ENCODE measurements at regions not wholly inside any gene's neighbourhood (a gene's known extent, or its start where the extent isn't known, plus 50 kb on each side); places are given as distances from the start of the nearest gene placed in this dataset.

DNA sequence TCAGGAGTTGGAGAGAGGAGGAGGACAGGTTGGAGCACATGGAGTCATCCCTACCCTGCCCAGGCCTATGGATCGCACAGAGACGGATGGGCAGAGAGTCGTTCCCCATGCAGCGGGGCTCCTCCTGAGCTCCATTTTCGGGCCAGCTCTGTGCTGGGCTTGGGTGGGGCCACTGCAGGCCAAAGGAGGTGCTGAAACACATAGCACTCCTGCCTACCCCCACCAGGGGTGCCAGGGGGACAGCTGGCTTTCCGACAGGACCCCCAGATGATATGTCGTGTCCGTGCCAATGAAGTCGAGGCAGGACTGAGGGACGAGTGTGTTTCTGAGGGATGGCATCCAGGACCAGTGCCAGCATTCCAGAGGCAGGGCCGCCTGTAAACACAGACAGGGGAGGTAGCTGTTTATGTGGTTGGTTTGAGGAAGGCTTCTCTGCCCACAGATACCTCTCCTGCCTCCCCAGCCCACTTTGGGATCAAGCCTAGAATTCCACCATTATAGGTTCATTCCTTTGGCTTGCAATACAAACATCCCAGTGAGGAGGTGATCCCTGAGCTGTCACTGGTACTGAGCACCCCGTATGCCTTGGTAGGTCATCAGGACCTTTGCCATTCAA lies 116.6 kb downstream of the GLI2 start:
- DNase-seq, result no peak

DNA sequence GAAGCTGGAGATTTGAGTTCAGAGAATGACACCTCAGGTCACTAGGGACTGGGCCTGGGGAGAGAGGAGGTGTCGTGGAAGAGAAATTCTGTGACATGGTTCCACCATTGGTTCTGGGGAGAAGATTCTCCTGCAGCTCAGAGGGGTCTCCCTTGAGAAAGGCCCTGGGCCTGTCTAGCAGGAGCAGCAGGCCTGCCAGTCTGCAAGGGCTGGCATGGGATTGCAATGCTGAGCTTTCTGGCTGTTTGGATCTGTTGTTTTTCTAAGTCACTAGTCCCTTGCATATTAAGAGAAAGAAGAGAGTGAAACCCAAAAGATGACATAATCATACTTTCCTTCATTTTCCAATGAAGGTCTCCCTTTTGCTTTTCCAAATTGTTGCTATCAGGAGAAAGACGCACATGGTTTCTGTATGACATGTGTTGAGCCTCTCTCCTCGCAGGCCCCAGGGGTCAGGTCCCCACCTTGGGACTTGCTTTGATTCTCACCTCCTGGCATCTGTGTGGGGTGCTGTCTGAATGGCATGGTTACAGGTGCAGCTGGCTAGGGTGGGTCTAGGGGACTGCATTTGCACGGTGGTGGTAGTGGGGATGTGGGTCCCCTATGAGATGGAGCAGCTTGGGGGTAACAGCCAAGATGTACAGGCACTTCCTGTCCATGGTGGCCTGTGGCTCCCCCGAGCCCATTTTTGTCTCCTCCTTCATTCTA lies 117.8 kb downstream of the GLI2 start:
- DNase-seq, result no peak

DNA sequence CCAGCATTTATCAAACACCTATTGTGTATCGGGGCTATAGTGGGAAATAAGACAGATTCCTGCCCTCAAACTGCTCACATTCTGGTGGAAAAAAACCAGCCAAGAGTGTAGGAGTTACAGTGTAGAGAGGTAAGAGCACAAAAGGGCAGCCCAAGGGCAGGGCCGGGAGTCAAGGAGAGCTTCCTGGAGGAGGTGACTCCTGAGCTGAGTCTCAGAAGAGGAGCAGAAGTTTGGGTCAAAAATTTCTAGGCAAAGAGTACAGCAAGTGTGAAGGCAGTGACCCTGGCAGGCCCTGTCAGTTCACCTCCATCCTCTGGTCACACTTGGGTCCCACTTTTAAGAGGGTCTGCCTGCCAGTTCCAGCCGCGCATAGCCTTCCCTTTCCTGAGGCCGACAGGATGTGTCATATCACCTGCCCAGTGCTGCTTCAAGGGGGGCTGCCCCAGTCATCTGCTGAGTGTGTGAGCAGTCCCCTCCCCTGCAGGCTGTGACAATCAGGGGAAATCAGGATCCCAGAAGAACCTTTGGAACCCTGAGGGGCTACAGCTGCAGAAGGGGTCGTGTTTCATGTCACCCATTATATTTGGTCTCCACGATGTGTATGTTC lies 118.4 kb downstream of the GLI2 start:
- no peak for DNase-seq

DNA sequence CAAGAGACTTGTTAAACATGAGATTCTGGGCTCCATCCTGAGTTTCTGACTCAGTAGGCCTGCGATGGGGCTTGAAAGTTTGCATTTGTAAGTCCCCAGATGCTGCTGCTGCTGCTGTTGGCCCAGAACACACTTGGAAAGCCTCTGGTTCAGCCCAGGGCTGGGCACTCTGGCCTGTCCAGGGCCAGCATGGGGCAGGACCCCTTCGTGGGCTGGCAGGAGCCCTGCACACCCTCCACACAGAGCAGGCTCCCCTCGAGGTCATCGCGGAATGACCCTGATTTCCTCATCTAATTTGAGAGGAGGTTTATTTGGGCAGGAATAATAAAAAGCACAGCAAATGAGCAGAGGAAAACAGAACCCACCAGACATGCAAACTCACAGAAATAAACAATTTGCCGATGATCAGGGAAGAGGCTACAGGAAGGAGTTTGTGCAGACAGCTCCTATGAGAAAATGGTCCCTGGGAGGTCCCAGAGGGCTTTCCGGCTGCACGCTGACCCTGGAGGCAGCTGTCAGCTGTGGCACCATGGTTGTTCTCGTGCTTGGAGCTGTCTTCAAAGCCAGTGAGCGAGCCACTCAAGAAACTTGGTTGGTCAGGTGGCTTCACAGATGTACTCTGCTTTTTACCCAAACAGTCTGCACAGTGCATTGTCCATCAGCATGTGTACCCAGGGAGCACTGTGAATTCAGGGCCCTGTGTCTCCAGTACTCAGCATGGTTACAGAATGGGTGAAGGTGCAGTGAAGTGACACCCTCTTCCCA lies 119.3 kb downstream of the GLI2 start:
- no peak for DNase-seq

DNA sequence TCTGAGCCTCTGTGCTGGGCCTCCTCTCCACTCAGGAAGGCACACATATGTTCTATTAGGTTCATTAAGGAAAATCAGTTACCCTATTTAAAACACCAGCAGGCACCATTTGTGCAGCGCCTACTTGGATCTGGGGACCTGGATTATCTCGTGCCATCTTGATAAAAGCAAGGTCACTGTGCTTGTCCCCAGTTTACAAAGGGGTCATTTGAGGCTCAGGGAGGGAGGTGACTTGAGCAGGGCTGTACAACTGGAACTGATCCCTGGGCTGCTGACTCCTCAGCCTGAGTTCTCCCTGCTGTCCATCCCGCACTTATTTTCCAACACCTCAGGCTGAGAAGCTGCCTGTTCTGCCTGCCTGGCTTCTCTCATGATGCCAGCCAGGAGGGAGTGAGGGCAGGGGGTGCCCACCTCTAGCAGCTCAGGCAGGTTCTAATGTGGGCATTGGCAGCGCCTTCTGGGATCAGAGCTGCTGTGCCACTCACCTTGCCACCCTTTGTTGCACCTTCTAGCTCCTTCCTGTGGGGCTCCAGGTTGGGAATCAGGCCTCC lies 120.3 kb downstream of the GLI2 start:
- no peak for DNase-seq

DNA sequence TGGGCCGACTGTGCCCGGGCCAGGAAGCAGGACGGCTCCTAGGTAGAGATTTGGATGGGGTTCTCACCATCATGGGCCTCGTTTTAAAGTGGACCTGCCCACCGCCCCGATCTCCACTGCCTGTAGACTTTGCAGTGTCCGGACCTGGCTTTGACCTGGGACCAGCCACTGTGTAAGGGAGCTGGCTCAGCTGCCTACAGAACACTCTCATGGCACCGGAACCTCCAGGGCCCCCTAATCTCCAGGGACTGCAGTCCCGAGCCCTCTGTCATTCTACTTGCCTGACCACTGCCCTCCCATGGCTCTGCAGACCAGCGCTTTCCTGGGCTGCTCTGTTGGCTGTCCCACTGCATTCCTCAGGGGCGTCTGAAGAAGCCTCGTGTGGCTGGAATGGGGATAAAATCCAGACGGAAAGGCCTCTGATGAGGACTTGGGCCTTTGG lies 120.8 kb downstream of the GLI2 start:
- peak; percentile 26 for DNase-seq

DNA sequence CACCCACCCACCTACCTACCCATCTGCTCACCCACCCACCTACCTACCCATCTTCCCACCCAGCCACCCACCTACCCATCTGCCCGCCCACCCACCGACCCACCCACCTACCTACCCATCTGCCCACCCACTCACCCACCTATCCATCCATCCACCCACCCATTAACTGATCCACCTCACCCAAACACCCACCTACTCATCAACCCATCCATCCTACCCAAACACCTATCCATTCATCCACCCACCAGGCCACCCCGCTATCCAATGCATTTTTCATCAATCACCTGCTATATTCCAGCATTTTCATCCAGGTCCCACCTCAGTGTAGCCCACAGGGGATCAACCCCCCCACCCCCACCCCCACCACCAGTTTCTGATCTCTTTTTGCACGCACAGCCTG lies 121.8 kb downstream of the GLI2 start:
- no peak for DNase-seq

DNA sequence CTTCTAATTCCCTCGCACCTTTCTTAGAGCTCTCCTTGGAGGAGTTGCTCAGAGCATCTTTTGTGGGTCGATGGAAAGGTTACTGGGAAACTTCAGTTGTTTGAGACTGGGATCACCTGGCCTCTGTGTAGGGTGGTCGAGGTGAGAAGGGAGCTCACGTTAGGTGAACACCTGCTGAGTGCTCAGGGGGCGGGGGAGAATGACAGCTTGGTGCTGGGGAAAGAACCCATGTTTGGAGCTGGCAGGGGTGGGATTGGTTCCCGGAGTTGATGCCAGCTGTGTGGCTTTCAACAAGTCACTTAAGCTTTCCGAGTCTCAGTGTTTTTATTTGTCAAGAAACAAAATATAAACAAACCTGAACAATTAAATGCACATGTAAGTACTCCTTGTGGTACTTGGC lies 122.3 kb downstream of the GLI2 start:
- no peak for DNase-seq

DNA sequence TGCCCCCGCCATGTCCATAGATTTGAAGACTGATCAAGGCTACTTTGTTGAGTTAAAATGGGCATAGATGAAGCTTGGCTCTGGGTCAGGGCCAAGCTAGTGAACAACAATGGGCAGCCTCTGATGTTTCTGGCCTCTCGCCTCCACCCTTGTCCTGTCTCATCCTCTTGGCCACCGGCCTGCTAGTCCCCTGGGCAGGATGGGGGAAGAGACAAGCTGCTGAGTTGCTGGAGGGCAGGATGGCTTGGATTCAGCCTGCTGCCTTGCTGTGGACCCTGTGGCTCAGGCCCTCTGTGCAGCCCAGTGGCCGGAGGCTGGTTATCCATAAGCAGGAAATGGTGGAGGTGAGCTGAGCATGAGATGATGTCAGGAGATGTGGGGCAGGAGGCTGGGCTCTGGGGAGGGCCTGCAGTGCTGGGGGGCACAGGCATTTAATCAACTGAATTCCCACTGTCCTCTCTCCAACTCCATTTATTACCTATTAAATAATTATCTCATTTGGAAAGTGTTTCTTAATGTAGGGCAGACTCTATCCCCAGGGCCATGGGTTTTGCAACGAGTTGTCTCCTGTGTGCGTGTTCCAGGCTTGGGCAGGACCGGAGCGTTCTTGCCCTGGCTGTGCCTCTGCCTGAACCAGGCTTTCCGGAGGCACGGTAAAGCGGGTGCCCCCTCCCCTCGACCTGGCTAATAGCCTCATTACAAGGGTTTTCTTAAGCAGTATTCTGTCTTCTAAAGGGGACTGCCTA lies 122.9 kb downstream of the GLI2 start:
- no peak for DNase-seq

DNA sequence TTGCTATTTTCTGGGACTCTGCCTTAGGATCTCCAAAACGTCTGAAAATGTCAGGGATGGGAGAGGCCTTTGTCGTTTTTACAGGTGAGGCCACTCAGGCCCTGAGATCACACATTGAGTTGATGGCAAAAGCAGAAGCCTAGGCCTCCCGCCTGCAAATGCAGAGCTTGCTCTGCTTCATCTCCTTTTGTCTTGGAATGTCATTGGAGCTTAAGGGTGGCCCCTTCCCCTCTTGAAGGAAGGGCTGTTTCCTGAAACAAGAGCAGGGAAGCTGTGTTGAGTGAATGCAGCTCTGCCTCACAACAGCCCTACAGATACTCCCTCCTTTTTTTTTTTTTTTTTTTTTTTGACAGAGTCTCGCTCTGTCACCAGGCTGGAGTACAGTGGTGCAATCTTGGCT lies 123.5 kb downstream of the GLI2 start:
- DNase-seq, result peak; percentile 71

DNA sequence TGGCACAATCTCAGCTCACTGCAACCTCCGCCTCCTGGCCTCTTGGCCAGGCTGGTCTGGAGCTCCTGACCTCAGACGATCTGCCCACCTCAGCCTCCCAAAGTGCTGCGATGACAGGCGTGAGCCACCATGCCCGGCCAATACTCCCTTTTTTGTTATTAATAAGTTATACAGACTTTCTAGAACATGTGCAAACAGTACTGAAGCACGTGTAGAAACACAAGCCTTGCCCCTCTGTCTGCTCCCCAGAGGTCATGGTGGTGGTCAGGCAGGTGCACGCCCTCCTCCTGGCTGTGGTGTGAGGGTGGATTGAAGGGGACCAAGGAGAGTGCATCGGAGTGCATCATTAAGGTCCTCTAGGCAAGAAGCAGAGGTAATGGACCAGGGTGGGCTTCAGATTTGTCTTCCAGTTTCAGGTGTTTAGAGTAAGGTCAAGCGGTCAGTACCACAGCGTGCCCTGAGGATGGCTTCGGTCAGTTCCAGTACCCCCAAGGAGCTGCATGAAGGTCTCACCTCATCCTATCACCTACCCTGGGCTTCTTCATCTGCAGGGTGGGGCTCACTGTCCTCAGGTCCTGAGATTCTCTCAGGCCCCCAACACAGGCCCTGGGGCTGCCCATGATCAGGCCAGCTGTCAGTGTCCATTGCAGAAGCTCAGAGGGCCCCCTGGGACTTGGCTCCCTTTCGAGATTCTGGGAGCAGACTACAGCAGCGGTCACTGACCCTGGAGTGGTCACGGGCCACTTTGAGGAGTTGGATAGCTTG lies 124.3 kb downstream of the GLI2 start:
- no peak for DNase-seq

DNA sequence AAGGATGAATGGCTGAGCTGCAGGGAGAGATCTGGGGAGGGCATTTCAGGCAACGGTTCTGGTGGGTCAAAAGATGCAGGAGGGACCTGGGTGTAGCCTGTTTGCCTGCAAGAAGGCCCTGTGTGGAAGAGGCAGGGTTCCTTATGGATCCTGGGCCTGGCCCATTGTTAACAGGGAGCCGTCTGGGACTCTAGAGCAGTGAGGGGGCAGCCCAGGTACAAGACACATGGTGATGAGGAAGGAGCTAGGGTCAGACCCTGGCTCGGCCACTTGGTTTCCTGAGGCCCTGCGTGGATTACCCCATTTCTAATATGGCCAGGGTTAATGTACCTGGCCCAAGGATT lies 124.9 kb downstream of the GLI2 start:
- no peak for DNase-seq

DNA sequence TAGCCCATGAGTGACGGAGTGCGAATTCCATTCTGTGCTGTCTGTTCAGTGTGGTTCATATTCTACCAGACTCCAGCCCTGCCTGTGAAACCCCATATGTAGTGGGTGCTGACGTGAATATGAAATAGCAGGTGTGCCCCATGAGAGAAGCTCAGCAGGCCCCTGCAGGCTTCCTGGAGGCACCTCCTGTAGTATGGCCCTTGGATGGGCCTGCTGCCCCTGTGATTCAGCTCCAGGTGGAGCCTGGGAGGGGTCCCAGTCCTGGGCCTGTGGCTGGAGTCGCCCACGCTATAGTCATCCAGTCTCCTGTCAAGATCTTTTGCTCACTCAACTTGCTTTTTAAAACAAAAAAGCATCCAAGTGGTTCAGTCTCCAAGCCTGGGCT lies 125.5 kb downstream of the GLI2 start:
- no peak for DNase-seq

DNA sequence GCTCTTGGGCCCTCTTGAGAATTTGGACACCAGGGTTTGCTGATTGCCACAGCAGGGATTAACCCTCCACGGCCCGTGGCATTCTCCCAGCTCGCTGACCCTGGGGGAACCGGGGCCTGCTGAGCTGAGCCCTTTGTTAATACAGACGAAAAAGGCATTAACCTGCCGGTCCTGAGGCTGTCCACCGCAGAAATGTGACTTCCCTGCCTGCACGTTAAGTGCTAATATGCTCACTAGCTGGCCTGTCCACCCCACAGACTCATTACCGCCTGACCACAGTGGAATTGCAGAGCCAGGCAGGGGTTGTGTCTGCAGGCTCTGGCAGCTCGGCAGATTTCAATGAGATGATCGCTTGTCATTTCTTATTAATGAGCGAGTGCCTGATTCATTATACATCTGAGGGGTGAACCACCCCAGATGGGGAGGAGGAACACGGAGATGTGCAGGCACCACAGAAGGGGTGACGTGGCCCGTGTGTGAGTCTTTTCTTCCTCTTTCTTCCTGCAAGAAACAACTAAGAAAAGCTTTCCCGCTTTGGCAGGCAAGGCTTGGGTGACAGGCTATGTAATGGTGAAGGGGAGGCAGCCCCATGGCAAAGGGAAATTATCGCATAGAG lies 126.0 kb downstream of the GLI2 start:
- DNase-seq, result no peak

DNA sequence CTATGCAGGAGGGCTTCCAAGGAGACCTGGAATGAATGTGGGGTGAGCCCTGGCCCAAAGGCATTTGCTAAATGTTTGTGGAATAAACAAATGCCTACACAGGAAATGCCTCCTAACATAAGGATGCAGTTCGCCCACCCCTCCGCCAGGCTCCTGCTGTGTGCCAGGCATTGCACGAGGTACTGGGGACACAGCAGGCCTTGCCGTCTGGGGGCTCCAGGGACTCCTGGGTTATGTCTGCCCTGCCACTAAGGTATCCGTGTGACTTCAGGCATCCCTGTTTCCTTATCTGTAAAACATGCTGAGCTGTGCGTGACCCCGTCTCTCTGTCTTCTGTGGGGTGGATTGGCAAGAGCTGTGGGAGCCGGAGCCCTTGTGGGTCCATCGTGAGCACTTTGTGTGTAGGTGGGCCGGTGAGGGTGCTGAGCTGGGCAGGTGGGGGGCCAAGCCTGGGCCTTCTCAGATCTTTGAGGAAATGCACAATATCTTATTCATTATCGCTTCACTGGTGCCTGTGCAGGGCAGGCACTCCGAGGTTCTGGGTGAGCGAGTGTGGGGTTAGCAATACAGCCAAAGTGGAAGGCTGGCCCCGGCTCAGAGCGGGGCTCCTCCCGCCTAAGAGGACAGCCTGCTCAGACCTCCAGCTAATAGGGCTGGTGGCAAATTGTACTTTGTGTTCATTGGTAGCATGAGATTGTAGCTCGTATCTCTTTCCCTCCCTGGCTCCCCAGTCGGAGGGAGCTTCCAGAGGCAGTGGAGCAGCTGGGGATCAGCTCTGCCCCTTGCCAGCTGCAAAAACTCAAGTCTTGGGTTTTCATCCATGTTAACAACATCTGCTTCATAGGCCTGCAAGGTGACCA lies 126.8 kb downstream of the GLI2 start:
- peak; percentile 62 for DNase-seq

DNA sequence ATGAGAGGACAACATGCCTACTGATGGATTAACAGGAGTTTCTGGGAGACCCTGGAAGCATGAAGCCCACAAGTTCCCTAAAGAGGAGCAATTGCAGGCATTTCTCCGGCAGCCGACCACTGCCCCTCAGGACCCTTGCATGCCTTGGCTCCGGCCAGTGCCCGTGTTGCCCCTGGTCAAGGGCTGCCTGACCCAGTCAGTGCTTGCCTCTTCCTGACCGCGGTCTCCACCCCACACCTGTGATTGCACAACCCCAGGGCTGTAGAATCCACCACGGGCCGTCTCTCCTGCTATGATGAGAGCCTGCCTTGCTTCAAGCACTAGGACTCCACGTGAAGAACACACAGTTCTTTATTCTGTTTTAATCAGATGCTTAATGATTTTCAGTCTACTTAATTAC lies 127.5 kb downstream of the GLI2 start:
- no peak for DNase-seq

DNA sequence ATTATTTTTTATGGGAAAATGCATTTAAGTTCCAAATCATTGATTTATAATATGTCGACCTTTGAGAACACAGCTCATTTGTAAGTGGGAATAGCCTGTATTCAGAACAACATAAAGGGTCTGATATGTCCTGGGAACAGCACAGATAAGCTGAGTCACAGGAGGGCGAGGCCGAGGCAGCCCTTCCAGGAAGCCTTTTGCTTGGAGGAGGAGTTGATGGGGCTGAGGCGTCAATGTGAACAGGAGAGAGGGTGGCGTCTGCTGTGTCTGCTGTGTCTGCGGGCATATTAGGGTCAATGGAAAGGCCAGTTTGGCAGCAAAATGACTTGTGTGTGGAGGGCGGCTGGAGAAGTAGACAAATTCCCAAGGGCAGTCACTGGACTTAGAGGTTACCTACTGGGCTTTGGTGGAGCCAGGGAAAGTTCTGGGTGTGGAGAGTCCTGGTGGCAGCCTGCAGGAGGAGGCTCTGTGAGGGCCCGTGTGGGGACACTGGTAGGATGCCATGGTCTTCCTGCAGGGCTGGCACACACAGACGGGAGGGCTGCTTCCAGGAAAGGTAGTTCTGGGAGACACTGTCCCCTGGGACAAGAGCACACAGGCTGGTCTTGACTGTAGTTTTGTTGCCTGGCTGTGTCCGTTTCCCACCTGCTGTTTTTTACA lies 128.1 kb downstream of the GLI2 start:
- DNase-seq, result no peak

DNA sequence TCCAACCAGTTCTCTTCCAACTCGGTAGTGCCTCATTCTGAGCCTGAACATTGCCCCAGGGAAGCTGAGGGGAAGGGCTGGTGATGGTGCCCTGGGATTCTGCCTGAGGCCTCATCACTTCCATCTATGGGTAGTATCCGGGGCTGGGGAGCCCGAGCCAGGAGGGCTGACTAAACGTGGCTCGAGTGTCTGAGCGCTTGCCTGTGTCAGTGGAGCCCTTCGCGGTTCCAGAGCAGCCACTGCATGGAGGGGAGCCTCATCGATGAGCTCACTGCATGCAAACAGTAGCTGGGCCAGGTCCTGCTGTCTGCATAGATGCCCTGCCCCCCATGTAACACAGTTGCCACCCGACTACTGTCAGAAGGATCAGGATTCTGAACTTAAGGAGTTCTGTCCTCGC lies 129.3 kb downstream of the GLI2 start:
- no peak for DNase-seq

DNA sequence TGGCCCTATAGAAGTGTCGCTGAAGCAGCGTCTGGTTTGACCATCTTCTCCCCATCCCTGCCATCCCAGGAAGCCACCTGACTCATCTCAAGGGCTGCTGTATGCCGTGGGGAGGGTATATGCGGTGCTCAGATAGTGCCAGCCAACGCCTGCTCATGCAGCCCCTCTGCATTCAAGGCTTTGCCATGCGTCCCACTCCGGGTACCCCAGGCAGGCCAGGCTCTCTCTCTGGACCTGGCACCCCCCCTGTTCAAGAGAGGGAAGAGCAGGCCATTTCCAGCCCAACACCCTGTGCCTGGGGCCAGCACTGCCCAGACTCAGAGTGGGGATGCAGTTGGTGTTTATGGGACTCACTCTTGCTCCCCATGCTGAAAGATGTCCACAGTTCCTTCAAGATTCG lies 130.0 kb downstream of the GLI2 start:
- DNase-seq, result no peak

All from tongue (tissue), 1 donor.